K562 (cell line): ENCODE measurements at regions not wholly inside any gene's neighbourhood (a gene's known extent, or its start where the extent isn't known, plus 50 kb on each side); places are given as distances from the start of the nearest gene placed in this dataset.

Experiments used
- ATAC-seq: fragments of 200-7000 bp; cut with Tn5 transposase; 3 replicates; pipeline ENCODE4 v1.9.1; 2020; ENCODE audit warnings: moderate library complexity
- BruUV-seq: library from RNA; stranded (reverse); fragments of 400-500 nt; replicated peaks from 2 replicates; lab custom pipeline; 2021; lab: Mats Ljungman, UMichigan
- CTCF ChIA-PET: fragments of 300-600 bp; formaldehyde crosslinking; extraction: SDS; loops from one replicate; lab custom pipeline; 2021; ENCODE audit warnings: low intra/inter-chr PET ratio; lab: Yijun Ruan, JAX
- POLR2A ChIA-PET: fragments of 300-600, 350-650 bp; sonication (Branson Sonifier 250); formaldehyde crosslinking; extraction: SDS; loops from one replicate; lab custom pipeline; 2021; ENCODE audit warnings: antibody characterized with exemption, inconsistent platforms; lab: Yijun Ruan, JAX
- DNase-seq, 4 experiments: peaks; one replicate each; pipeline versions ENCODE4 v3.0.0 to v3.0.0-alpha.2; 2011 to 2018; ENCODE audit warnings: low spot score in 3 of 4, mixed read lengths in 3 of 4; ENCODE audit errors: extremely low read depth in 1 of 4
- FAIRE-seq: peaks from 2 replicates; lab custom pipeline; 2011; peaks lifted over from hg19 to GRCh38; lab: Jason Lieb, UNC
- H2AFZ ChIP-seq: 2 replicates; pipeline ENCODE4 v1.6.0; 2011; ENCODE audit warnings: low read depth, low read length, control low read depth, inconsistent platforms
- H3K27ac ChIP-seq: fragments of 200-600 bp; 3 replicates; pipeline ENCODE4 v1.8.0; 2011; ENCODE audit warnings: low read depth, mild to moderate bottlenecking, control low read depth, inconsistent platforms, low read length, moderate library complexity, mixed read lengths; ENCODE audit errors: extremely low read depth
- H3K27me3 ChIP-seq, 2 experiments: fragments of 300-600 bp in 1 of 2; 2 replicates in 1 of 2; 3 replicates in 1 of 2; pipeline versions ENCODE4 v1.6.0 to v1.8.0; 2011; ENCODE audit warnings: inconsistent platforms in 2 of 2, low read length in 2 of 2, mild to moderate bottlenecking in 1 of 2, mixed read lengths in 1 of 2, moderate library complexity in 1 of 2; ENCODE audit not compliant: control insufficient read depth in 2 of 2, insufficient read depth in 2 of 2
- H3K36me3 ChIP-seq: fragments of 300-600 bp; 3 replicates; pipeline ENCODE4 v1.8.0; 2011; ENCODE audit warnings: mild to moderate bottlenecking, low read length, inconsistent platforms; ENCODE audit not compliant: control insufficient read depth, insufficient read depth
- H3K4me1 ChIP-seq, 2 experiments: fragments of 200-600 bp in 1 of 2; replicated peaks in 1 of 2; 2 replicates in 1 of 2; 3 replicates in 1 of 2; pipeline versions ENCODE4 v1.5.1 to v1.8.0; 2011; ENCODE audit warnings: inconsistent platforms in 2 of 2, low read length in 2 of 2, mild to moderate bottlenecking in 1 of 2, mixed read lengths in 1 of 2, moderate library complexity in 1 of 2; ENCODE audit not compliant: control insufficient read depth in 2 of 2, insufficient read depth in 2 of 2
- H3K4me2 ChIP-seq: 2 replicates; pipeline ENCODE4 v1.6.1; 2011; ENCODE audit warnings: low read length, control low read depth, inconsistent platforms, mixed read lengths; ENCODE audit not compliant: insufficient read depth
- H3K4me3 ChIP-seq: fragments of 200-600 bp; sonication (generic), shearing (Covaris generic); 2 replicates; pipeline ENCODE4 v1.5.1; 2016; ENCODE audit warnings: control low read depth, inconsistent platforms
- H3K79me2 ChIP-seq: fragments of 200-600 bp; 3 replicates; pipeline ENCODE4 v1.8.0; 2011; ENCODE audit warnings: low read length, inconsistent platforms; ENCODE audit not compliant: control insufficient read depth, insufficient read depth
- H3K9ac ChIP-seq, 2 experiments: 2 replicates each; pipeline versions ENCODE4 v1.6.0 to v1.6.1; 2011; ENCODE audit warnings: low read depth in 2 of 2, low read length in 2 of 2, control low read depth in 1 of 2, inconsistent platforms in 1 of 2, mild to moderate bottlenecking in 1 of 2, mixed read lengths in 1 of 2; ENCODE audit not compliant: insufficient read depth in 1 of 2
- H3K9me1 ChIP-seq: one replicate; pipeline ENCODE4 v1.6.0; 2011; ENCODE audit warnings: inconsistent platforms, mild to moderate bottlenecking, low read length, moderate library complexity; ENCODE audit not compliant: control insufficient read depth, insufficient read depth
- H3K9me3 ChIP-seq: replicated peaks from 2 replicates; pipeline ENCODE4 v1.5.1; 2011; ENCODE audit warnings: low read depth, low read length, inconsistent platforms; ENCODE audit not compliant: control insufficient read depth, insufficient read depth
- H4K20me1 ChIP-seq: replicated peaks from 2 replicates; pipeline ENCODE4 v1.6.1; 2011; ENCODE audit warnings: low read length, inconsistent platforms, mixed read lengths; ENCODE audit not compliant: control insufficient read depth, insufficient read depth
- ARNT ChIP-seq, 2 experiments: fragments of 450-650 bp; IDR thresholded peaks; 2 replicates each; pipeline ENCODE4 v1.6.1; 2016; ENCODE audit warnings: mild to moderate bottlenecking in 1 of 2
- ETS2 ChIP-seq: IDR thresholded peaks from 2 replicates; pipeline ENCODE4 v1.6.1; 2016; ENCODE audit warnings: borderline replicate concordance, missing genetic modification characterization, mild to moderate bottlenecking, moderate library complexity, missing compliant biosample characterization; ENCODE audit not compliant: poor library complexity, severe bottlenecking
- KAT8 ChIP-seq: fragments of 450-650 bp; IDR thresholded peaks from 2 replicates; pipeline ENCODE4 v1.6.1; 2016; ENCODE audit warnings: low read depth, mild to moderate bottlenecking
- RNF2 ChIP-seq: sonication (generic); IDR thresholded peaks from 2 replicates; pipeline ENCODE4 v1.6.1; 2016
- SLC30A9 ChIP-seq: fragments of 250-450 bp; sonication (Bioruptor Pico); IDR thresholded peaks from 2 replicates; pipeline ENCODE4 v1.8.0; 2022; ENCODE audit warnings: mild to moderate bottlenecking, moderate library complexity
- ZNF354B ChIP-seq: fragments of 250-450 bp; sonication (Bioruptor Pico); IDR thresholded peaks from 2 replicates; pipeline ENCODE4 v1.4.0; 2020
- ZSCAN29 ChIP-seq: fragments of 450-650 bp; IDR thresholded peaks from 2 replicates; pipeline ENCODE4 v1.6.1; 2017
- whole genome bisulfite sequencing: fragments of 100-300 bp; shearing (Covaris generic); methylation state at CpG from one replicate; pipeline ENCODE4 v1.1.6; 2016; ENCODE audit warnings: low coverage, mixed read lengths; ENCODE audit not compliant: insufficient coverage; ENCODE audit errors: missing lambda C conversion rate; 5-methylcytosine and 5-hydroxymethylcytosine counted together
- in situ Hi-C: fragments of 300-500 bp; cut with MboI; formaldehyde crosslinking; loops from 4 replicates; pipeline ENCODE4 v1.15.0; 2018; ENCODE audit warnings: inconsistent platforms, mixed read lengths
- intact Hi-C: fragments of 100-400 bp; cut with micrococcal nuclease; formaldehyde crosslinking; loops from 2 replicates; pipeline ENCODE4 v1.14.2; 2022
- TF ChIP-seq, protein P1 (sequence below), 2 experiments: fragments of 450-650 bp in 1 of 2; sonication (generic) in 1 of 2; formaldehyde crosslinking in 1 of 2; IDR thresholded peaks; 2 replicates each; pipeline versions ENCODE4 v1.7.1 to v1.9.0; 2016 to 2022; ENCODE audit warnings: inconsistent platforms in 1 of 2, mild to moderate bottlenecking in 1 of 2, missing genetic modification reagents in 1 of 2

DNA sequence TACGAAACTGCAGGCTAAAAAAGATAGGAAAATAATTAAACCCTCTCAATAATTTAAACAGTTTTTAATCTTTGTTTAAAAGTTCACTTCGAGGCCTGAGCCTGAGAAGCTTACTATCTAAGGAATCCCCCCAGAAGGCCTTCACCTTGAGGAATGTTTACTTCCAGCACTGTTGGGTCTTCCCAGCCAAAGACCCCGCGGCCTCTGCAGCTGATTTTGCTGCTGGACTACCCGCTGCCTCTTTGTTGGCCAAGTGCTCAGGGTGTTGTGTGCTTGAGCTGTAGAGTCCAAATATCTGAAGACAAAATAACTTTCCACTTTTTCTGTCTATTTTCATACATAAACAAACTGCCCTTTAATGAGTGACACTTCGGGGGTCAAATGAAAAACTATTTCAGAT is 292.7 kb downstream of the GLRX3 start (continued):
- TF ChIP-seq KAT8 (no peak), RNF2 (no peak), ZSCAN29 (no peak), ETS2 (tag) (no peak), ARNT (IDR thresholded peaks at IDR 0.05) (no peak)

DNA sequence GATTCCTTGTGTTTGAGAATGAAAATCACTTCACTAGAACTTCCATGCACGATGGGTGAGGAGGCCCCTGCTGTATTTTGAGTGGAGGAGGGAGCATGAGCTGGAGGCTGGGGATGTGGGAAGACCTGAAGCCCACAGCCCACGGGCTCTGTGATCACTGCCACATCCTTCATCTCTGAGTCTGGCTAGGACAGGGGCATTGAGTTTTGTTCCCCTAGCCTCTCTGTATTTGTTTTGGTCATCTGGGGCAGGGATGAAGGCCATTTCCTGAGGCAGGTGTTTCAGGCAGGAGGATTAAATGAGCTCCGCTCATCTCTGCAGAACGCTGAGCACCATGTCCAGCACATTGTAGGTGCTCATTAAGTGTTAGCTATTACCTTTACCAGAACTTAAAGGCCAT is 293.6 kb downstream of the GLRX3 start:
- H3K79me2 ChIP-seq = no peaks in the 10 kb centered on the region
- in situ Hi-C loops = no loop called here
- H3K9ac ChIP-seq = no peak overlapping the region
- H2AFZ ChIP-seq = no peak overlapping the region
- no peaks in the 10 kb centered on the region for H3K36me3 ChIP-seq
- no TSS peak for BruUV-seq
- no peak overlapping the region for H3K4me3 ChIP-seq
- no peak for ATAC-seq
- POLR2A ChIA-PET = interaction anchor here (1.1 kb wide), 1 partner anchor 101 kb away, joined by 3 read pairs; no protein-coding TSS in a partner anchor
- WGBS = 0% methylated on average over 2 of the region's 4 CpGs
- no peaks in the 10 kb centered on the region; a peak in 1 of 5 replicates for H3K27me3 ChIP-seq
- TF ChIP-seq, protein P1, sequence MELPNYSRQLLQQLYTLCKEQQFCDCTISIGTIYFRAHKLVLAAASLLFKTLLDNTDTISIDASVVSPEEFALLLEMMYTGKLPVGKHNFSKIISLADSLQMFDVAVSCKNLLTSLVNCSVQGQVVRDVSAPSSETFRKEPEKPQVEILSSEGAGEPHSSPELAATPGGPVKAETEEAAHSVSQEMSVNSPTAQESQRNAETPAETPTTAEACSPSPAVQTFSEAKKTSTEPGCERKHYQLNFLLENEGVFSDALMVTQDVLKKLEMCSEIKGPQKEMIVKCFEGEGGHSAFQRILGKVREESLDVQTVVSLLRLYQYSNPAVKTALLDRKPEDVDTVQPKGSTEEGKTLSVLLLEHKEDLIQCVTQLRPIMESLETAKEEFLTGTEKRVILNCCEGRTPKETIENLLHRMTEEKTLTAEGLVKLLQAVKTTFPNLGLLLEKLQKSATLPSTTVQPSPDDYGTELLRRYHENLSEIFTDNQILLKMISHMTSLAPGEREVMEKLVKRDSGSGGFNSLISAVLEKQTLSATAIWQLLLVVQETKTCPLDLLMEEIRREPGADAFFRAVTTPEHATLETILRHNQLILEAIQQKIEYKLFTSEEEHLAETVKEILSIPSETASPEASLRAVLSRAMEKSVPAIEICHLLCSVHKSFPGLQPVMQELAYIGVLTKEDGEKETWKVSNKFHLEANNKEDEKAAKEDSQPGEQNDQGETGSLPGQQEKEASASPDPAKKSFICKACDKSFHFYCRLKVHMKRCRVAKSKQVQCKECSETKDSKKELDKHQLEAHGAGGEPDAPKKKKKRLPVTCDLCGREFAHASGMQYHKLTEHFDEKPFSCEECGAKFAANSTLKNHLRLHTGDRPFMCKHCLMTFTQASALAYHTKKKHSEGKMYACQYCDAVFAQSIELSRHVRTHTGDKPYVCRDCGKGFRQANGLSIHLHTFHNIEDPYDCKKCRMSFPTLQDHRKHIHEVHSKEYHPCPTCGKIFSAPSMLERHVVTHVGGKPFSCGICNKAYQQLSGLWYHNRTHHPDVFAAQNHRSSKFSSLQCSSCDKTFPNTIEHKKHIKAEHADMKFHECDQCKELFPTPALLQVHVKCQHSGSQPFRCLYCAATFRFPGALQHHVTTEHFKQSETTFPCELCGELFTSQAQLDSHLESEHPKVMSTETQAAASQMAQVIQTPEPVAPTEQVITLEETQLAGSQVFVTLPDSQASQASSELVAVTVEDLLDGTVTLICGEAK (IDR thresholded peaks at IDR 0.05) = no peak
- TF ChIP-seq, protein P1 (CRISPR knock-in tag; IDR thresholded peaks at IDR 0.05) = no peak
- TF ChIP-seq SLC30A9 (CRISPR knock-in tag) (no peak), ZNF354B (CRISPR knock-in tag) (no peak)
- TF ChIP-seq, all 486 proteins: peak for 0
- H3K9me3 ChIP-seq = no peaks in the 10 kb centered on the region
- intact Hi-C loops = no loop called here
- CTCF ChIA-PET = no interaction called here
- DNase-seq = no peak
- no peaks in the 10 kb centered on the region for H3K9me1 ChIP-seq
- H4K20me1 ChIP-seq = no peaks in the 10 kb centered on the region
- H3K27ac ChIP-seq = no peak overlapping the region
- no peak for FAIRE-seq
- no peak overlapping the region for H3K4me2 ChIP-seq
- no peaks in the 10 kb centered on the region for H3K4me1 ChIP-seq
